Neural crest cell (in vitro differentiated cells): ENCODE measurements at regions not wholly inside any gene's neighbourhood (a gene's known extent, or its start where the extent isn't known, plus 50 kb on each side); places are given as distances from the start of the nearest gene placed in this dataset.

Source experiments
- DNase-seq: peaks from one replicate; pipeline ENCODE4 v3.0.0; 2021; ENCODE audit warnings: low read depth, mixed read lengths, low spot score
- H3K27ac Mint-ChIP-seq: one replicate; pipeline ENCODE4 v1.8.0; 2021; ENCODE audit warnings: mild to moderate bottlenecking, mixed read lengths; ENCODE audit not compliant: unreplicated experiment
- H3K27me3 Mint-ChIP-seq: 2 replicates; pipeline ENCODE4 v1.8.0; 2021; ENCODE audit warnings: low read depth, mild to moderate bottlenecking, mixed read lengths
- H3K36me3 Mint-ChIP-seq: 2 replicates; pipeline ENCODE4 v1.8.0; 2021; ENCODE audit warnings: low read depth, mild to moderate bottlenecking, mixed read lengths
- H3K4me1 Mint-ChIP-seq: 2 replicates; pipeline ENCODE4 v1.8.0; 2021; ENCODE audit warnings: mixed read lengths
- H3K4me3 Mint-ChIP-seq: one replicate; pipeline ENCODE4 v1.8.0; 2021; ENCODE audit warnings: mild to moderate bottlenecking, mixed read lengths
- H3K9me3 Mint-ChIP-seq: 2 replicates; pipeline ENCODE4 v1.8.0; 2021; ENCODE audit warnings: mixed read lengths
- TF ChIP-seq, protein P1 (sequence below): fragments of 200-600 bp; sonication (generic); conservative IDR thresholded peaks from 2 replicates; pipeline ENCODE4 v1.5.0; 2021; ENCODE audit warnings: antibody characterized with exemption, mild to moderate bottlenecking

DNA sequence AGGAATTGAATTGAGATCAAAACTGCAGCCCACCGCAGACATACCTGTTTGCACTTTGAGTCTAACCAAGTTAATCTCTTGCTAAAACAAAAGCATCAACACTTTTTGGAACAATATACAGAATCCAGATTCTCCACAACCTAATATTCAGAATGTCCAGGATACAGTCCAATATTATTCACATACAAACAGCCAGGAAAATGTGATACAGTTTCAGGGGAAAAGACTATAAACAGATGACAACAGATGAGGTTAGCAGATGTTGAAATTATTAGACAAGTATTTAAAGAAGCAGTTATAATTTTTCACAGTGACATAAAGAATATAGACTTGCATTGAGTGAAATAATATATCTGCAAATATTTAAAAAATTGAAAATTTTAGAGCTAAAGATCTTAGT is 678.1 kb upstream of the CXADR start:
- H3K4me1 Mint-ChIP-seq = no peaks in the 10 kb centered on the region
- H3K4me3 Mint-ChIP-seq = no peak overlapping the region
- TF ChIP-seq, protein P1, sequence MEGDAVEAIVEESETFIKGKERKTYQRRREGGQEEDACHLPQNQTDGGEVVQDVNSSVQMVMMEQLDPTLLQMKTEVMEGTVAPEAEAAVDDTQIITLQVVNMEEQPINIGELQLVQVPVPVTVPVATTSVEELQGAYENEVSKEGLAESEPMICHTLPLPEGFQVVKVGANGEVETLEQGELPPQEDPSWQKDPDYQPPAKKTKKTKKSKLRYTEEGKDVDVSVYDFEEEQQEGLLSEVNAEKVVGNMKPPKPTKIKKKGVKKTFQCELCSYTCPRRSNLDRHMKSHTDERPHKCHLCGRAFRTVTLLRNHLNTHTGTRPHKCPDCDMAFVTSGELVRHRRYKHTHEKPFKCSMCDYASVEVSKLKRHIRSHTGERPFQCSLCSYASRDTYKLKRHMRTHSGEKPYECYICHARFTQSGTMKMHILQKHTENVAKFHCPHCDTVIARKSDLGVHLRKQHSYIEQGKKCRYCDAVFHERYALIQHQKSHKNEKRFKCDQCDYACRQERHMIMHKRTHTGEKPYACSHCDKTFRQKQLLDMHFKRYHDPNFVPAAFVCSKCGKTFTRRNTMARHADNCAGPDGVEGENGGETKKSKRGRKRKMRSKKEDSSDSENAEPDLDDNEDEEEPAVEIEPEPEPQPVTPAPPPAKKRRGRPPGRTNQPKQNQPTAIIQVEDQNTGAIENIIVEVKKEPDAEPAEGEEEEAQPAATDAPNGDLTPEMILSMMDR = no peak
- no peak for DNase-seq
- H3K27me3 Mint-ChIP-seq = no peaks in the 10 kb centered on the region
- no peaks in the 10 kb centered on the region for H3K9me3 Mint-ChIP-seq
- no peaks in the 10 kb centered on the region for H3K36me3 Mint-ChIP-seq
- no peak overlapping the region for H3K27ac Mint-ChIP-seq

DNA sequence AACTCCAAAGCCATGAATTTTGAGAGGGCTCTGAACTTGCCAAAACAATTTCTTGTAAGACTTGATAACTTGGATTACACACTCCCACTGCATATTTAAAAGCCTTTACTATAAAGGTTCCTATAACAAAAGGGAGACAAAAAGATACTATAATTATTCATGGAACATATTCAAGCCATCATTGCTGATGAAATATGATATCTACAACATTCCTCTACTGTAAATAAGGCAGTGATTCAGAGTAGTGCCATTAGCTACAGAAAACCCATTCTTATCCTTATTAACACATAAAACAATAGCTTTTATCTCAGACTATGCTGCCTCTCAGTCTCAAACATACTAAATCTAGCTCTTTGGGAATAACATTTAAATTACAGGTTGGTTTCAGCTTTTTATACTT is 675.5 kb upstream of the CXADR start:
- peaks cover 3% of the 10 kb centered on the region for H3K4me1 Mint-ChIP-seq
- no peak overlapping the region for H3K27ac Mint-ChIP-seq
- DNase-seq = no peak
- TF ChIP-seq, protein P1 = no peak
- no peaks in the 10 kb centered on the region for H3K36me3 Mint-ChIP-seq
- H3K9me3 Mint-ChIP-seq = no peaks in the 10 kb centered on the region
- no peak overlapping the region for H3K4me3 Mint-ChIP-seq
- H3K27me3 Mint-ChIP-seq = no peaks in the 10 kb centered on the region

GRCh38 chr21:16837721-16838120 is 675.1 kb upstream of the CXADR start:
- no peaks in the 10 kb centered on the region for H3K27me3 Mint-ChIP-seq
- no peak for DNase-seq
- no peak overlapping the region for H3K4me3 Mint-ChIP-seq
- TF ChIP-seq, protein P1 = no peak
- H3K9me3 Mint-ChIP-seq = no peaks in the 10 kb centered on the region
- H3K27ac Mint-ChIP-seq = no peak overlapping the region
- H3K36me3 Mint-ChIP-seq = no peaks in the 10 kb centered on the region
- H3K4me1 Mint-ChIP-seq = peaks cover 7% of the 10 kb centered on the region

- DNase-seq = no peak
- H3K9me3 Mint-ChIP-seq = no peaks in the 10 kb centered on the region
- H3K36me3 Mint-ChIP-seq = no peaks in the 10 kb centered on the region
- TF ChIP-seq, protein P1 = no peak
- no peaks in the 10 kb centered on the region for H3K27me3 Mint-ChIP-seq
- no peak overlapping the region for H3K4me3 Mint-ChIP-seq
- H3K27ac Mint-ChIP-seq = no peak overlapping the region
- H3K4me1 Mint-ChIP-seq = peaks cover 7% of the 10 kb centered on the region
Observed at GRCh38 chr21:16838331-16838730, 674.5 kb upstream of the CXADR start.

DNA sequence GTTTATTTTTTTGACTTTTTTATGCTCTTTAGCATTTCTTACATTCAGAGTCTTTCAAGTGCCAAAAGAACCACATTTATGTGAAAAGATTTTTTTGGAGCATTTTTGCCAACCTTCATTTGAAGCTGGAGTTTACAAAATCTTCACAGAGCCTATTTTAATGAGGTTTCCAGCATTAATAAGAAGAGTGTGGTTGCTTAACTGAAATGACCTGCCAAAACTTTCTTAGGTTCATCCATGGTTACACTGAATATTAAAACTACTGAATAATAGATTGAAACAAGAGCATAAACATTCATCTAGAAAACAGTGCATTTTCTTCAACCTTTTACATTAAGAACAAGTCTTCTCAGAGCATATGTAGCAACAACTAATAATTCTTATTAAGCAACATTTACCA is 672.3 kb upstream of the CXADR start:
- DNase-seq = no peak
- TF ChIP-seq, protein P1 = no peak
- H3K4me3 Mint-ChIP-seq = no peak overlapping the region
- no peaks in the 10 kb centered on the region for H3K27me3 Mint-ChIP-seq
- H3K9me3 Mint-ChIP-seq = no peaks in the 10 kb centered on the region
- H3K4me1 Mint-ChIP-seq = peaks cover 7% of the 10 kb centered on the region
- H3K36me3 Mint-ChIP-seq = no peaks in the 10 kb centered on the region
- no peak overlapping the region for H3K27ac Mint-ChIP-seq
